SJSA1 (cell line): ENCODE measurements at regions not wholly inside any gene's neighbourhood (a gene's known extent, or its start where the extent isn't known, plus 50 kb on each side); places are given as distances from the start of the nearest gene placed in this dataset.

Experiments used
- DNase-seq, 2 experiments: peaks; one replicate each; pipeline ENCODE4 v3.0.0-alpha.2; 2015 to 2020; ENCODE audit warnings: low spot score in 2 of 2, low read depth in 1 of 2
- H3K27ac ChIP-seq: fragments of 250-450 bp; sonication (Bioruptor Pico); 2 replicates; pipeline ENCODE4 v1.5.1; 2020; ENCODE audit warnings: mild to moderate bottlenecking, moderate library complexity
- H3K27me3 ChIP-seq: fragments of 250-450 bp; sonication (Bioruptor Pico); replicated peaks from 2 replicates; pipeline ENCODE4 v1.5.1; 2020; ENCODE audit warnings: mild to moderate bottlenecking, moderate library complexity
- H3K36me3 ChIP-seq: fragments of 250-450 bp; sonication (Bioruptor Pico); 2 replicates; pipeline ENCODE4 v1.5.1; 2020; ENCODE audit warnings: mild to moderate bottlenecking
- H3K4me1 ChIP-seq: fragments of 250-450 bp; sonication (Bioruptor Pico); replicated peaks from 2 replicates; pipeline ENCODE4 v1.6.1; 2021; ENCODE audit warnings: mild to moderate bottlenecking
- H3K4me3 ChIP-seq: fragments of 250-450 bp; sonication (Bioruptor Pico); 2 replicates; pipeline ENCODE4 v1.5.1; 2020; ENCODE audit warnings: mild to moderate bottlenecking
- H3K9me3 ChIP-seq: fragments of 250-450 bp; sonication (Bioruptor Pico); replicated peaks from 2 replicates; pipeline ENCODE4 v1.5.1; 2020; ENCODE audit warnings: mild to moderate bottlenecking

GRCh38 chr7:1331561-1332467 is 99.1 kb downstream of the UNCX start:
- Histone ChIP-seq H3K9me3 (no peaks in the 10 kb centered on the region), H3K36me3 (no peaks in the 10 kb centered on the region), H3K4me1 (no peaks in the 10 kb centered on the region), H3K27ac (no peak overlapping the region), H3K27me3 (peaks cover 35% of the 10 kb centered on the region), H3K4me3 (no peak overlapping the region)
- no peak for DNase-seq

GRCh38 chr7:1336509-1336908 is 103.8 kb downstream of the UNCX start:
- no peak for DNase-seq
- Histone ChIP-seq H3K36me3 (no peaks in the 10 kb centered on the region), H3K4me3 (no peak overlapping the region), H3K27ac (no peak overlapping the region), H3K4me1 (no peaks in the 10 kb centered on the region), H3K9me3 (no peaks in the 10 kb centered on the region), H3K27me3 (peaks cover 31% of the 10 kb centered on the region)

- H3K9me3 ChIP-seq: no peaks in the 10 kb centered on the region
- no peak for DNase-seq
- no peaks in the 10 kb centered on the region for H3K4me1 ChIP-seq
- no peak overlapping the region for H3K4me3 ChIP-seq
- no peak overlapping the region for H3K27ac ChIP-seq
- no peaks in the 10 kb centered on the region for H3K36me3 ChIP-seq
- H3K27me3 ChIP-seq: peaks cover 30% of the 10 kb centered on the region
Measured at GRCh38 chr7:1339611-1340010, 106.9 kb downstream of the UNCX start.

- Histone ChIP-seq H3K27ac (no peak overlapping the region), H3K4me3 (no peak overlapping the region), H3K27me3 (peaks cover 26% of the 10 kb centered on the region), H3K9me3 (no peaks in the 10 kb centered on the region), H3K36me3 (no peaks in the 10 kb centered on the region), H3K4me1 (no peaks in the 10 kb centered on the region)
- no peak for DNase-seq
Measured at GRCh38 chr7:1340031-1340430, 107.4 kb downstream of the UNCX start.

GRCh38 chr7:1340461-1341360 is 108.0 kb downstream of the UNCX start:
- Histone ChIP-seq H3K9me3 (no peaks in the 10 kb centered on the region), H3K27ac (no peak overlapping the region), H3K36me3 (no peaks in the 10 kb centered on the region), H3K4me1 (no peaks in the 10 kb centered on the region), H3K27me3 (peaks cover 29% of the 10 kb centered on the region), H3K4me3 (no peak overlapping the region)
- DNase-seq: no peak

- no peaks in the 10 kb centered on the region for H3K4me1 ChIP-seq
- no peaks in the 10 kb centered on the region for H3K36me3 ChIP-seq
- no peak overlapping the region for H3K27ac ChIP-seq
- peaks cover 33% of the 10 kb centered on the region for H3K27me3 ChIP-seq
- no peak for DNase-seq
- H3K4me3 ChIP-seq: no peak overlapping the region
- no peaks in the 10 kb centered on the region for H3K9me3 ChIP-seq
Measured at GRCh38 chr7:1341361-1342089, 108.9 kb downstream of the UNCX start.

- H3K9me3 ChIP-seq: no peaks in the 10 kb centered on the region
- H3K27me3 ChIP-seq: peaks cover 37% of the 10 kb centered on the region
- H3K36me3 ChIP-seq: no peaks in the 10 kb centered on the region
- no peaks in the 10 kb centered on the region for H3K4me1 ChIP-seq
- no peak for DNase-seq
- no peak overlapping the region for H3K4me3 ChIP-seq
- no peak overlapping the region for H3K27ac ChIP-seq
Measured at GRCh38 chr7:1342090-1342640, 109.5 kb downstream of the UNCX start.

GRCh38 chr7:1343551-1343950 is 110.9 kb downstream of the UNCX start:
- H3K36me3 ChIP-seq: no peaks in the 10 kb centered on the region
- no peaks in the 10 kb centered on the region for H3K4me1 ChIP-seq
- no peak for DNase-seq
- H3K4me3 ChIP-seq: no peak overlapping the region
- H3K9me3 ChIP-seq: no peaks in the 10 kb centered on the region
- peaks cover 45% of the 10 kb centered on the region for H3K27me3 ChIP-seq
- no peak overlapping the region for H3K27ac ChIP-seq

- DNase-seq: no peak
- no peaks in the 10 kb centered on the region for H3K9me3 ChIP-seq
- H3K36me3 ChIP-seq: no peaks in the 10 kb centered on the region
- no peaks in the 10 kb centered on the region for H3K4me1 ChIP-seq
- H3K4me3 ChIP-seq: no peak overlapping the region
- H3K27ac ChIP-seq: no peak overlapping the region
- peaks cover 54% of the 10 kb centered on the region for H3K27me3 ChIP-seq
Measured at GRCh38 chr7:1344421-1344820, 111.7 kb downstream of the UNCX start.

GRCh38 chr7:1344981-1345701 is 112.5 kb downstream of the UNCX start:
- Histone ChIP-seq H3K27ac (no peak overlapping the region), H3K27me3 (peaks cover 61% of the 10 kb centered on the region), H3K9me3 (no peaks in the 10 kb centered on the region), H3K36me3 (no peaks in the 10 kb centered on the region), H3K4me3 (no peak overlapping the region), H3K4me1 (no peaks in the 10 kb centered on the region)
- no peak for DNase-seq

GRCh38 chr7:1345796-1346755 is 113.2 kb downstream of the MICALL2 start:
- Histone ChIP-seq H3K27ac (no peak overlapping the region), H3K36me3 (no peaks in the 10 kb centered on the region), H3K9me3 (no peaks in the 10 kb centered on the region), H3K4me1 (no peaks in the 10 kb centered on the region), H3K27me3 (peaks cover 59% of the 10 kb centered on the region), H3K4me3 (no peak overlapping the region)
- no peak for DNase-seq

GRCh38 chr7:1346851-1347250 is 112.4 kb downstream of the MICALL2 start:
- no peak overlapping the region for H3K27ac ChIP-seq
- DNase-seq: no peak
- H3K4me3 ChIP-seq: no peak overlapping the region
- H3K4me1 ChIP-seq: no peaks in the 10 kb centered on the region
- peaks cover 62% of the 10 kb centered on the region for H3K27me3 ChIP-seq
- no peaks in the 10 kb centered on the region for H3K9me3 ChIP-seq
- no peaks in the 10 kb centered on the region for H3K36me3 ChIP-seq
